ENCODE measurements at regions not wholly inside any gene's neighbourhood (a gene's known extent, or its start where the extent isn't known, plus 50 kb on each side); places are given as distances from the start of the nearest gene placed in this dataset.

DNA sequence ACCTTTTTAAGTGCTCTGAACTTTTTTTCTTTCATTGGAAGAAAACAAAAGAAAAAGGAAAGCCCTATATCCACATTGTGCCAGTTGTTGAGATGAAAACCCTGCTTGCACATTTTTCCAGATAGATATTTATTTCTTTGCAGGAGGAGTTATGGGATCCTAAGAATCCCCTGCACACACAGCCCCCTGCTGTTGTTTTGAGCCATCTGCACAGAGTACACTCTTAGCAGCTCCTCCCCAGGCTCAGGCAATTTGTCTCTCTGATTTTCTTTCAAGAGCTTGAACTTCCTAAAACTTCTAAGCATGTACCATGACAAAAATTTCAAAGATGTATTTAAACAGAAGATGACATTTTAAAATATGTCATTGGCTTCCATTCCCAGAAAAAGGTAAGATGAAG is 436.9 kb downstream of the METTL4 start:
- intact Hi-C loops (cut with DNase I): no loop called here
- H3K27ac ChIP-seq: no peak overlapping the region
- no peaks in the 10 kb centered on the region for H3K27me3 ChIP-seq (ENCODE audit: insufficient read depth in 3 of 3, low read length in 2 of 3)
- no peak for DNase-seq
- no peaks in the 10 kb centered on the region for H3K9me3 ChIP-seq
- TF ChIP-seq, protein P1, sequence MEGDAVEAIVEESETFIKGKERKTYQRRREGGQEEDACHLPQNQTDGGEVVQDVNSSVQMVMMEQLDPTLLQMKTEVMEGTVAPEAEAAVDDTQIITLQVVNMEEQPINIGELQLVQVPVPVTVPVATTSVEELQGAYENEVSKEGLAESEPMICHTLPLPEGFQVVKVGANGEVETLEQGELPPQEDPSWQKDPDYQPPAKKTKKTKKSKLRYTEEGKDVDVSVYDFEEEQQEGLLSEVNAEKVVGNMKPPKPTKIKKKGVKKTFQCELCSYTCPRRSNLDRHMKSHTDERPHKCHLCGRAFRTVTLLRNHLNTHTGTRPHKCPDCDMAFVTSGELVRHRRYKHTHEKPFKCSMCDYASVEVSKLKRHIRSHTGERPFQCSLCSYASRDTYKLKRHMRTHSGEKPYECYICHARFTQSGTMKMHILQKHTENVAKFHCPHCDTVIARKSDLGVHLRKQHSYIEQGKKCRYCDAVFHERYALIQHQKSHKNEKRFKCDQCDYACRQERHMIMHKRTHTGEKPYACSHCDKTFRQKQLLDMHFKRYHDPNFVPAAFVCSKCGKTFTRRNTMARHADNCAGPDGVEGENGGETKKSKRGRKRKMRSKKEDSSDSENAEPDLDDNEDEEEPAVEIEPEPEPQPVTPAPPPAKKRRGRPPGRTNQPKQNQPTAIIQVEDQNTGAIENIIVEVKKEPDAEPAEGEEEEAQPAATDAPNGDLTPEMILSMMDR (IDR thresholded peaks at IDR 0.05): no peak
- H3K4me1 ChIP-seq: no peaks in the 10 kb centered on the region
- ATAC-seq: no peak
- H3K36me3 ChIP-seq (ENCODE audit: insufficient read depth in 1 of 2, low read depth in 1 of 2): no peaks in the 10 kb centered on the region
- H3K4me3 ChIP-seq: no peak overlapping the region

DNA sequence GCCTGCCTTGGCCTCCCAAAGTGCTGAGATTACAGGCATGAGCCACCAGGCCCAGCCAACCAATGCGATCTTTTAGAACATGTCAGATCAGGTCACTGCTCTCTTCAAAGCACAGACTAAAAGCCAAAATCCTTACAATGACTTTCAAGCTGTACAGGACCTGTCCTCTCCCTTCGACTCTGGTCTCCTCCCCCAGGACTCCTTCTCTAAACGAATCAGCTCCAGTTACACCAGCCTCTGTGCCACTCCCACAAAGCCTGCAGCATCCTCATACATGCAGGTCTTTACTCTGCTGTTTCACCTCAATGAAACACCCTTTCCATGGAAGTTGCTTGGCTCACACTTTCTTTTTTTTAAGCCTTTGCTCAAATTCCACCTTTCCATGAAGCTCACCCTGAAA is 436.0 kb downstream of the METTL4 start:
- ATAC-seq: no peak

DNA sequence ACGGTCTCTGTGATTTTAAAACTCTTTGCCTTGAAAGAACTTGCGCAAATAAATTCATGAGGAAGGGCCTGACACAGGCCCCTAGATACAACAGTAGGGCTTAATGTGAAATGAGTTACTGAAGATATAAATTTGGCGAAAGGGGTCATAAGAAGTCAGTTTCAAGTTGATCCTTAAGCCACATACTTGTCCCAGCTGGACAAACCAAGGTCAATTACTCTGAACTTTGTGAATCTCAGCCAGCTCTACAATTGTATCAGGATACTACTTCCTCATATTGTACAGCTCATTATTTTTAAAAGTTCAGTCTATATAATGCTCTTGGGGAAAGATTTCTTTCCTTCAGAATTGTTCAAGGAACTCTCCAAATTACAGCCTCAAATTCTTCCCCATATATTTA is 432.8 kb downstream of the METTL4 start:
- intact Hi-C loops (cut with DNase I): no loop called here
- H3K4me1 ChIP-seq: no peaks in the 10 kb centered on the region
- TF ChIP-seq, protein P1 (IDR thresholded peaks at IDR 0.05): no peak
- WGBS, 3 donors: 70 to 75% (median 72%) methylated on average over 3 of the region's 3 CpGs
- H3K4me3 ChIP-seq: no peak overlapping the region
- ATAC-seq (no peak), DNase-seq (no peak)
- H3K36me3 ChIP-seq (ENCODE audit: insufficient read depth in 1 of 2, low read depth in 1 of 2): no peaks in the 10 kb centered on the region
- H3K27me3 ChIP-seq (ENCODE audit: insufficient read depth in 3 of 3, low read length in 2 of 3): no peaks in the 10 kb centered on the region
- no peaks in the 10 kb centered on the region for H3K9me3 ChIP-seq
- H3K27ac ChIP-seq: no peak overlapping the region

More for the DNA sequence above, 436.0 kb downstream of the METTL4 start:
- intact Hi-C loops (cut with DNase I): no loop called here
- H3K4me3 ChIP-seq: no peak overlapping the region
- no peaks in the 10 kb centered on the region for H3K9me3 ChIP-seq
- H3K27me3 ChIP-seq (ENCODE audit: insufficient read depth in 3 of 3, low read length in 2 of 3): no peaks in the 10 kb centered on the region
- WGBS, 3 donors: 50 to 60% (median 60%) methylated on average over 3 of the region's 3 CpGs
- no peaks in the 10 kb centered on the region for H3K36me3 ChIP-seq (ENCODE audit: insufficient read depth in 1 of 2, low read depth in 1 of 2)
- TF ChIP-seq, protein P1 (IDR thresholded peaks at IDR 0.05): no peak
- H3K27ac ChIP-seq: no peak overlapping the region
- DNase-seq: no peak
- no peaks in the 10 kb centered on the region for H3K4me1 ChIP-seq

GRCh38 chr18:2139691-2140090 is 431.6 kb downstream of the METTL4 start:
- Histone ChIP-seq H3K9me3 (no peaks in the 10 kb centered on the region), H3K27me3 (ENCODE audit: insufficient read depth in 3 of 3, low read length in 2 of 3) (no peaks in the 10 kb centered on the region), H3K4me1 (no peaks in the 10 kb centered on the region), H3K36me3 (ENCODE audit: insufficient read depth in 1 of 2, low read depth in 1 of 2) (no peaks in the 10 kb centered on the region), H3K27ac (no peak overlapping the region), H3K4me3 (no peak overlapping the region)
- 81 to 85% (median 85%) methylated on average over 4 of the region's 4 CpGs for WGBS, 3 donors
- no peak for DNase-seq
- intact Hi-C loops (cut with DNase I): loop anchor here in 1 of 2 donors (10.0 kb wide), 1 partner anchor 55 kb away; no protein-coding TSS in a partner anchor
- no peak for ATAC-seq
- TF ChIP-seq, protein P1 (IDR thresholded peaks at IDR 0.05): no peak

GRCh38 chr18:2143636-2144035 is 427.7 kb downstream of the METTL4 start:
- H3K4me3 ChIP-seq: no peak overlapping the region
- H3K9me3 ChIP-seq: no peaks in the 10 kb centered on the region
- no peaks in the 10 kb centered on the region for H3K27me3 ChIP-seq (ENCODE audit: insufficient read depth in 3 of 3, low read length in 2 of 3)
- 56 to 75% (median 72%) methylated on average over 1 of the region's 1 CpG for WGBS, 3 donors
- H3K27ac ChIP-seq: no peak overlapping the region
- no peaks in the 10 kb centered on the region for H3K4me1 ChIP-seq
- TF ChIP-seq, protein P1 (IDR thresholded peaks at IDR 0.05): no peak
- no peaks in the 10 kb centered on the region for H3K36me3 ChIP-seq (ENCODE audit: insufficient read depth in 1 of 2, low read depth in 1 of 2)
- DNase-seq (no peak), ATAC-seq (no peak)
- intact Hi-C loops (cut with DNase I): loop anchor here in 1 of 2 donors (10.0 kb wide), 1 partner anchor 59 kb away; no protein-coding TSS in a partner anchor
